Bronchial epithelial cell (primary cell): ENCODE measurements at regions not wholly inside any gene's neighbourhood (a gene's known extent, or its start where the extent isn't known, plus 50 kb on each side); places are given as distances from the start of the nearest gene placed in this dataset.

Source experiments
- DNase-seq: peaks from one replicate; pipeline ENCODE4 v3.0.0-alpha.2; 2010; ENCODE audit warnings: low read depth
- FAIRE-seq: peaks from 2 replicates; lab custom pipeline; 2011; peaks lifted over from hg19 to GRCh38; lab: Jason Lieb, UNC
- H3K27me3 ChIP-seq: 2 replicates; pipeline ENCODE4 v1.5.1; 2011; ENCODE audit warnings: low read length; ENCODE audit not compliant: control insufficient read depth, insufficient read depth
- H3K36me3 ChIP-seq: 2 replicates; pipeline ENCODE4 v1.5.1; 2011; ENCODE audit warnings: low read length; ENCODE audit not compliant: control insufficient read depth, insufficient read depth
- H3K4me3 ChIP-seq: 2 replicates; pipeline ENCODE4 v1.5.1; 2011; ENCODE audit warnings: mild to moderate bottlenecking, low read depth, low read length, control low read depth
- CTCF ChIP-seq: IDR thresholded peaks from 2 replicates; pipeline ENCODE4 v1.5.1; 2011; ENCODE audit warnings: mild to moderate bottlenecking, moderate library complexity, low read length, control low read depth, inconsistent platforms; ENCODE audit not compliant: insufficient read depth, severe bottlenecking

- H3K27me3 ChIP-seq, result no peaks in the 10 kb centered on the region
- no peak for TF ChIP-seq CTCF
- DNase-seq, result no peak
- no peak for FAIRE-seq
- no peak overlapping the region for H3K4me3 ChIP-seq
- H3K36me3 ChIP-seq, result no peaks in the 10 kb centered on the region
Measured at GRCh38 chr3:30521156-30521715, 85.2 kb upstream of the TGFBR2 start.

DNA sequence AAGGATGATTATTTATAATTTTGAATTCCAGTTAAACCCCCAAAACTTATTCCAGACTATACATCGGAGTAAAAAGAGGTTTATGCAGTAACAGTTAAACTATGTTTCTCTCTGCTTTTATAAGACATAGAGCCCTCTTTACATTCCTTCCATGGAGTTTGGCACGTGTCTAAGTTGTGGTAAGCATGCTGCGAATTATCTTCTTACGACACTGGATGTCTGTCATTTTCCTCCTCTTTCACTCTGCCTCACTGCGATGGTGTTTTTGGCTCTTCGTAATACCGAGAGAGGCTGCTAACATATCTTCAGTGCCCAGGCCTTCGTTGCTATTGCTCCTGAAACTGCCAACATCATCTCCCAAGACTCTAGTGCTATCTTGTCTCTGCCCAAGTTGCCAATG lies 83.9 kb upstream of the TGFBR2 start:
- no peak overlapping the region for H3K4me3 ChIP-seq
- DNase-seq (no peak), FAIRE-seq (no peak)
- H3K36me3 ChIP-seq, result no peaks in the 10 kb centered on the region
- TF ChIP-seq CTCF, result no peak
- no peaks in the 10 kb centered on the region for H3K27me3 ChIP-seq

GRCh38 chr3:30523366-30523765 lies 83.0 kb upstream of the TGFBR2 start:
- no peak for TF ChIP-seq CTCF
- DNase-seq (no peak), FAIRE-seq (no peak)
- H3K4me3 ChIP-seq, result no peak overlapping the region
- H3K36me3 ChIP-seq, result no peaks in the 10 kb centered on the region
- no peaks in the 10 kb centered on the region for H3K27me3 ChIP-seq

DNA sequence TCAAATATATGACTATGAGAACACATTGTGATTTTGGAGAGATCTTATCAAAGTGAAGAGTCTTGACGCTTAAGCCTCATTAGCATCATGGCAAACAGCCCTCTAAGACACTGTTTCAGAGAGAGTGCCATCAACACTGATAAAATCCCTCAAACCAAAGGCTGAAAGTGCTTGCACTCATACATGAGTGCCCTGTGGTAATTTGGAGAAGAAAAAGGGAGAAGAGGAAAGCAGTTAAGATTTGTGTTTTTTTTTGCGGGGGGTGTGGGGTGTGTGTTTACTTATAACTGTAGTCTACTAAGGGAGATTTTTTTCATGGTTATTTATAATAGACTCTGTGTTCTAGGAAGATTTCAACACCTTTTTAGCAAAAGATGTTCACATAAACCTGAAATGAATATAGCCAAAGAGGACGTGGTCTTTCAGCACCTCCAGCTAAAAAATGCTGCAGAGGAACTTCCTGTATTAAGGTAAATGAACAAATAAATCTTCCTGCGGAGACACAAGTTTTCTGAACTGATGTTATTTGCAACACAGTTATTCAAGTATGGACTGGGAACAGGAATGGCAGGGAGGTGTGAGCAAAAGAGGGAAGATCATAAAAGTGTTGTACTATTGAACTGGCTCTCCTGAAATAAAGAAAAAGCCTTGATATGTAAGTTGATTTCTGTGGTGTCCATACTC lies 81.9 kb upstream of the TGFBR2 start:
- DNase-seq, result no peak
- no peak overlapping the region for H3K4me3 ChIP-seq
- no peak for TF ChIP-seq CTCF
- no peaks in the 10 kb centered on the region for H3K36me3 ChIP-seq
- FAIRE-seq, result no peak
- H3K27me3 ChIP-seq, result no peaks in the 10 kb centered on the region

DNA sequence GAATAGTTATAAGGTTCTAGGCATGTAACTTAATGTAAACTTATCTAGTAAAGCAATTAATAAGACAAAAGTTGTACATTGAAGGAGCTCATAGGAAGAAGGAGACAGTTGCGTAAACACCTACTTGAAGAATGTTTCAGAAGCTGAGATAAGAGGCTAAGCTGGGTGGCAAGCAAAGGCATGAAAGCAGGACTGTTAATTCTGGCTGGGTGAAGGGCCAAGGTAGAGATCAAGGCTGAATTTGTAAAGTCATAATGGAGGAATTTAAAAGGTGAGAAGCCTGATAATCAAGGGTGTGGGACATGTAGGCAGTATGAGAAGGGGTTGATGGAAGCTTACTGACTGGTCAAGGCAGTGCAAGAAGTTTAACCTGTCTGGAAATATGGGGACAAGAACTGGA lies 80.4 kb upstream of the TGFBR2 start:
- H3K4me3 ChIP-seq, result no peak overlapping the region
- DNase-seq, result peak; percentile 64
- FAIRE-seq, result peak; percentile 95
- no peak for TF ChIP-seq CTCF
- H3K36me3 ChIP-seq, result no peaks in the 10 kb centered on the region
- no peaks in the 10 kb centered on the region for H3K27me3 ChIP-seq

DNA sequence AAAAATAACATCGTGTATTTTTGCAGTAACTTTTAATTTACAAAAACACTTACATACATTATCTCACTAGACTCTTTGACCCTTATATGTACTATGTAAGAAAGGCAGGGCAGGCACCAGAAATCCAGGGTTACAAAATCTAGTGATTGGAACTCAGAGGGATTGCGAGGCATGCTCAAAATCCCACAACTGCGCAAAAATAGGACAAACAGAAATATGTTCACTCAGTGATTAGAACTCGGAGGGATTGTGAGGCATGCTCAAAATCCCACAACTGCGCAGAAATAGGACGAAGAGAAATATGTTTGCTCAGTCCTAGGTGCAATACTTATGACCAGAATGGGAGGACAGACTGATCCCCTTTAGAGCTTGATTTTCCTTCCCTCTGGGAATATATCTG lies 79.2 kb upstream of the TGFBR2 start:
- no peak overlapping the region for H3K4me3 ChIP-seq
- TF ChIP-seq CTCF, result no peak
- no peaks in the 10 kb centered on the region for H3K27me3 ChIP-seq
- no peaks in the 10 kb centered on the region for H3K36me3 ChIP-seq
- no peak for FAIRE-seq
- no peak for DNase-seq
